HepG2 (cell line): ENCODE measurements at regions not wholly inside any gene's neighbourhood (a gene's known extent, or its start where the extent isn't known, plus 50 kb on each side); places are given as distances from the start of the nearest gene placed in this dataset.

Experiments
- ATAC-seq: fragments of 200-7000 bp; cut with Tn5 transposase; 3 replicates; pipeline ENCODE4 v1.9.1; 2020; ENCODE audit warnings: mild to moderate bottlenecking, moderate library complexity
- BruUV-seq: library from RNA; stranded (reverse); fragments of 400-500 nt; replicated peaks from 2 replicates; lab custom pipeline; 2021; lab: Mats Ljungman, UMichigan
- CTCF ChIA-PET: fragments of 300-600 bp; formaldehyde crosslinking; extraction: SDS; loops from one replicate; lab custom pipeline; 2021; ENCODE audit warnings: low total read pairs, inconsistent platforms, low intra/inter-chr PET ratio; lab: Yijun Ruan, JAX
- POLR2A ChIA-PET: fragments of 350-600 bp; sonication (Branson Sonifier 250); formaldehyde crosslinking; loops from one replicate; lab custom pipeline; 2020; ENCODE audit warnings: antibody characterized with exemption, inconsistent platforms; lab: Yijun Ruan, JAX
- DNase-seq: peaks from one replicate; pipeline ENCODE4 v3.0.0-alpha.2; 2015; ENCODE audit warnings: low spot score
- FAIRE-seq: peaks from 3 replicates; lab custom pipeline; 2011; peaks lifted over from hg19 to GRCh38; lab: Jason Lieb, UNC
- H2AFZ ChIP-seq: one replicate; pipeline ENCODE4 v1.6.1; 2011; ENCODE audit warnings: low read length, inconsistent platforms
- H3K27ac ChIP-seq: fragments of 300-600 bp; 3 replicates; pipeline ENCODE4 v1.8.0; 2011; ENCODE audit warnings: mixed run types, mild to moderate bottlenecking, mixed read lengths, low read length, inconsistent platforms; ENCODE audit not compliant: insufficient read depth; ENCODE audit errors: extremely low read length
- H3K27me3 ChIP-seq, 2 experiments: fragments of 200-600 bp in 1 of 2; 2 replicates in 1 of 2; 3 replicates in 1 of 2; pipeline versions ENCODE4 v1.6.0 to v1.8.0; 2011; ENCODE audit warnings: low read length in 2 of 2, mild to moderate bottlenecking in 2 of 2, moderate library complexity in 2 of 2, inconsistent platforms in 1 of 2; ENCODE audit not compliant: insufficient read depth in 2 of 2, control insufficient read depth in 1 of 2
- H3K36me3 ChIP-seq, 2 experiments: fragments of 200-600 bp in 1 of 2; replicated peaks in 1 of 2; 2 replicates in 1 of 2; 3 replicates in 1 of 2; pipeline versions ENCODE4 v1.5.1 to v1.8.0; 2011; ENCODE audit warnings: low read length in 2 of 2, inconsistent platforms in 1 of 2; ENCODE audit not compliant: insufficient read depth in 2 of 2, control insufficient read depth in 1 of 2
- H3K4me1 ChIP-seq: 2 replicates; pipeline ENCODE4 v1.5.1; 2012; ENCODE audit warnings: low read length, inconsistent platforms; ENCODE audit not compliant: insufficient read depth
- H3K4me2 ChIP-seq: 2 replicates; pipeline ENCODE4 v1.6.0; 2011; ENCODE audit warnings: low read depth, low read length, inconsistent platforms
- H3K4me3 ChIP-seq, 3 experiments: fragments of 200-600 bp in 1 of 3; sonication (generic), shearing (Covaris generic) in 1 of 3; replicated peaks in 1 of 3; 2 replicates each; pipeline ENCODE4 v1.5.1; 2011 to 2016; ENCODE audit warnings: low read length in 3 of 3, inconsistent platforms in 2 of 3, low read depth in 2 of 3, mild to moderate bottlenecking in 2 of 3, control low read depth in 1 of 3, mixed read lengths in 1 of 3; ENCODE audit not compliant: insufficient read depth in 1 of 3
- H3K79me2 ChIP-seq: one replicate; pipeline ENCODE4 v1.6.1; 2011; ENCODE audit warnings: low read length, inconsistent platforms; ENCODE audit not compliant: insufficient read depth
- H3K9ac ChIP-seq: 2 replicates; pipeline ENCODE4 v1.6.0; 2011; ENCODE audit warnings: mild to moderate bottlenecking, low read depth, low read length, inconsistent platforms; ENCODE audit not compliant: insufficient read depth
- H3K9me3 ChIP-seq: 2 replicates; pipeline ENCODE4 v1.5.1; 2012; ENCODE audit warnings: mild to moderate bottlenecking, low read length
- H4K20me1 ChIP-seq: 2 replicates; pipeline ENCODE4 v1.6.0; 2011; ENCODE audit warnings: inconsistent platforms, mild to moderate bottlenecking, low read length, moderate library complexity; ENCODE audit not compliant: insufficient read depth
- ELF1 ChIP-seq: sonication (generic); formaldehyde crosslinking; IDR thresholded peaks from 2 replicates; pipeline ENCODE4 v1.4.0; 2020; ENCODE audit warnings: missing genetic modification reagents
- ETV6 ChIP-seq: sonication (generic); formaldehyde crosslinking; conservative IDR thresholded peaks from 2 replicates; pipeline ENCODE4 v1.4.0; 2020; ENCODE audit warnings: missing genetic modification reagents
- GPN1 ChIP-seq: sonication (generic); formaldehyde crosslinking; IDR thresholded peaks from 2 replicates; pipeline ENCODE4 v1.5.1; 2020; ENCODE audit warnings: missing genetic modification reagents, borderline replicate concordance
- HMG20B ChIP-seq: conservative IDR thresholded peaks from 2 replicates; pipeline ENCODE4 v1.6.1; 2016; ENCODE audit warnings: missing genetic modification reagents, missing compliant biosample characterization
- HOXA9 ChIP-seq: sonication (generic); formaldehyde crosslinking; IDR thresholded peaks from 2 replicates; pipeline ENCODE4 v1.8.1; 2022; ENCODE audit warnings: missing genetic modification reagents, mild to moderate bottlenecking, moderate library complexity, borderline replicate concordance
- ISX ChIP-seq: sonication (generic); formaldehyde crosslinking; conservative IDR thresholded peaks from 2 replicates; pipeline ENCODE4 v1.5.0; 2020; ENCODE audit warnings: missing genetic modification reagents
- KDM3A ChIP-seq: IDR thresholded peaks from 2 replicates; pipeline ENCODE4 v1.6.1; 2018; ENCODE audit warnings: low read depth, missing compliant biosample characterization
- POLR2G ChIP-seq: fragments of 200-400 bp; formaldehyde crosslinking; IDR thresholded peaks from 2 replicates; pipeline ENCODE4 v1.6.1; 2018; ENCODE audit warnings: mild to moderate bottlenecking, low read depth, low read length, moderate library complexity
- RBFOX2 ChIP-seq: fragments of 200-400 bp; formaldehyde crosslinking; IDR thresholded peaks from 2 replicates; pipeline ENCODE4 v1.6.1; 2017; ENCODE audit warnings: low read depth, mild to moderate bottlenecking, low read length
- ZFAT ChIP-seq: sonication (generic); formaldehyde crosslinking; conservative IDR thresholded peaks from 2 replicates; pipeline ENCODE4 v1.8.1; 2023; ENCODE audit warnings: missing genetic modification reagents, inconsistent platforms
- ZFP82 ChIP-seq: sonication (generic); formaldehyde crosslinking; IDR thresholded peaks from 2 replicates; pipeline ENCODE4 v1.5.1; 2020; ENCODE audit warnings: mild to moderate bottlenecking, missing genetic modification reagents, borderline replicate concordance
- ZNF256 ChIP-seq: sonication (generic); formaldehyde crosslinking; conservative IDR thresholded peaks from 2 replicates; pipeline ENCODE4 v1.4.0; 2020; ENCODE audit warnings: missing genetic modification reagents
- ZNF557 ChIP-seq: sonication (generic); formaldehyde crosslinking; IDR thresholded peaks from 2 replicates; pipeline ENCODE4 v1.4.0; 2020; ENCODE audit warnings: missing genetic modification reagents
- ZNF737 ChIP-seq: sonication (generic); formaldehyde crosslinking; IDR thresholded peaks from 2 replicates; pipeline ENCODE4 v1.5.0; 2020; ENCODE audit warnings: missing genetic modification reagents, mild to moderate bottlenecking, borderline replicate concordance
- WGBS: methylation state at CpG from one replicate; pipeline ENCODE4 v1.1.6; 2017; ENCODE audit warnings: low lambda C conversion rate; 5-methylcytosine and 5-hydroxymethylcytosine counted together
- in situ Hi-C: cut with HindIII; loops from 2 replicates; pipeline ENCODE4 v1.10.0; 2017; ENCODE audit warnings: low pct_unique_long_range_greater_than_20kb; ENCODE audit not compliant: extremely low pct_ligation_motif_present
- intact Hi-C: fragments of 100-400 bp; cut with micrococcal nuclease; formaldehyde crosslinking; loops from one replicate; pipeline ENCODE4 v1.10.0; 2022; ENCODE audit not compliant: unreplicated experiment

DNA sequence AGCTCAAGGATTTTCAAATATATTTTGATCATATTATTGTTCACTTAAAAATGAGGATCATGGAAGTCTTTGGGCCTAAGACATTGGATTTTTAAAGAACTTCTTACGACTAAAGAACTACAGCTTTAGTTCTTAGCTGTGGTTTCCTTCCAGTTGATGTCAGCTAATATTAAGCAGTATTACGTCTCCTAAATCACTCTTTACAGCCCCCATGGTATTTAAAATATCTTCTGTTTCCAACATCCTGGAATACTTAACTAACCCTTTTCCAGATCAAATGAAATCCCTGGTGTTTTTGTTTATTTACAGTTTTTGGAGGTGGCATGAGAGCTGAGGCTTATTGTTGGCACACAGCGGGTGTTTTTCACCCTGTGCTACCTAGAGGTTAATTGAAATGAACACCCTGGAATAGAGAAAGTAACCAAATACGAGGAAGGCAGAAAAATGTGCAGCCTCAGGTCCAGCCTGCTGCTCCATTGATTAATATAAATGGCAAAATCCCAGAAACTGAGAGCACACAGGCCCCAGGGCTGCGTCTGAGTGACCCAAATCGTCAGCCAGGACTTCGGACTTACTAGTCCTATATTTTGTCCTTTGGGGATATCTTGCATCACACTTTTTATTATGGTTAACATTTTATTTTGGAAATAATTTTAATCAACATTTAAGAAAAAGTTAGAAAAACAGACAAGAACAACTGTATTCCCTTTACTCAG is 52.3 kb upstream of the ICE1 start:
- H3K27ac ChIP-seq, result no peak overlapping the region
- no peak overlapping the region for H2AFZ ChIP-seq
- H3K9me3 ChIP-seq, result no peaks in the 10 kb centered on the region
- H3K4me1 ChIP-seq, result peaks cover 17% of the 10 kb centered on the region
- no peaks in the 10 kb centered on the region for H4K20me1 ChIP-seq
- no peak for ATAC-seq
- intact Hi-C loops, result no loop called here
- CTCF ChIA-PET, result no interaction called here
- WGBS, result 82% methylated on average over 7 of the region's 7 CpGs
- no peaks in the 10 kb centered on the region for H3K27me3 ChIP-seq
- H3K4me3 ChIP-seq, result no peak overlapping the region
- no peak overlapping the region for H3K9ac ChIP-seq
- TF ChIP-seq KDM3A (CRISPR knock-in tag), result no peak
- no peak for TF ChIP-seq ZNF737 (CRISPR knock-in tag)
- no peak for TF ChIP-seq RBFOX2
- TF ChIP-seq GPN1 (CRISPR knock-in tag), result no peak
- TF ChIP-seq ETV6 (CRISPR knock-in tag), result no peak
- no peak for TF ChIP-seq ELF1
- TF ChIP-seq ZFAT, result no peak
- TF ChIP-seq POLR2G, result no peak
- TF ChIP-seq, all 625 proteins: peak for 0
- no peaks in the 10 kb centered on the region for H3K36me3 ChIP-seq
- no peaks in the 10 kb centered on the region for H3K79me2 ChIP-seq
- FAIRE-seq, result no peak
- BruUV-seq, result no TSS peak
- in situ Hi-C loops, result no loop called here
- no peak overlapping the region for H3K4me2 ChIP-seq
- POLR2A ChIA-PET, result no interaction called here
- DNase-seq, result no peak

GRCh38 chr5:5371005-5371404 is 51.5 kb upstream of the ICE1 start:
- Histone ChIP-seq H3K9ac (no peak overlapping the region), H2AFZ (no peak overlapping the region)
- 89% methylated on average over 6 of the region's 6 CpGs for WGBS
- in situ Hi-C loops, result no loop called here
- ATAC-seq, result no peak
- DNase-seq, result no peak
- POLR2A ChIA-PET, result no interaction called here
- BruUV-seq, result no TSS peak
- TF ChIP-seq ISX (CRISPR knock-in tag) (no peak), ZFP82 (CRISPR knock-in tag) (no peak), HOXA9 (no peak), ZNF557 (CRISPR knock-in tag) (no peak), HMG20B (no peak), ZNF256 (CRISPR knock-in tag) (no peak)
- TF ChIP-seq, all 625 proteins: peak for 0
- H3K4me3 ChIP-seq, result no peak overlapping the region
- H3K27me3 ChIP-seq, result no peaks in the 10 kb centered on the region
- no peaks in the 10 kb centered on the region for H3K9me3 ChIP-seq
- no peak for FAIRE-seq
- no peak overlapping the region for H3K27ac ChIP-seq
- intact Hi-C loops, result no loop called here
- H3K4me1 ChIP-seq, result peaks cover 21% of the 10 kb centered on the region
- CTCF ChIA-PET, result no interaction called here
- H3K36me3 ChIP-seq, result no peaks in the 10 kb centered on the region
- no peak overlapping the region for H3K4me2 ChIP-seq
- no peaks in the 10 kb centered on the region for H4K20me1 ChIP-seq
- no peaks in the 10 kb centered on the region for H3K79me2 ChIP-seq
